ENCODE measurements at regions not wholly inside any gene's neighbourhood (a gene's known extent, or its start where the extent isn't known, plus 50 kb on each side); places are given as distances from the start of the nearest gene placed in this dataset.

DNA sequence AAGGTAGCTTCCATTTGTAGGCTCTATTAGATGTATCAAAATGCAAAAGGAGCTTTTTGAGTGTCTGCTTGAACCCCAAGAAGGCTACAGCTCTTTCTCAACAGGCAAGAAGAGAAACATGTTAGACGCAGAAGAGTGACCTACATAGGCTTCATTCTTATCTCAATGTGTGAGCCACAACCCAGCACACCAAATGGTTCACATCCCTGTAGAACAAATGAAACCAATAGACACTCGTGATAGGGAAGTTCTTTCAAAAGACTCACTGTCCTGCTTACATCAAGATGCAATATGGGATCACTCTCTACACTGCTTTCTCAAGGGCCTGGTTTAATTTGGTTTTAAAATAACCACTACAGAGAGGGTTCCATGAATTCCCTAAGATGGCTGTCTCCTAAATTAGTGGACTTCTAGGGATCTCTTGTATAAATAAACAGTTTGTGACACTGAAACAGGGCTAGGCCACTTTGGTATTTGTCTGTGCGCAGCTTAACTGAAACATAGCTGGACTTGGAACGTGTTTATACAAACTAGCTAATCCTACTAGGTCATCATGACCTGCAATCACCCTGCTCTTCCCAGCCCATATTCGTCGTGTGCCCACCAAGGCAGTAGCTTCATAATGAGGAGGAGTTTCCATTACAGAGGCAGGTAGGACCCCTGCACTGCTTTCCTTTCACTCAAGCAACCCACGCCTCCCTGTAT lies 225.4 kb upstream of the PREP start:
- no peak for DNase-seq

DNA sequence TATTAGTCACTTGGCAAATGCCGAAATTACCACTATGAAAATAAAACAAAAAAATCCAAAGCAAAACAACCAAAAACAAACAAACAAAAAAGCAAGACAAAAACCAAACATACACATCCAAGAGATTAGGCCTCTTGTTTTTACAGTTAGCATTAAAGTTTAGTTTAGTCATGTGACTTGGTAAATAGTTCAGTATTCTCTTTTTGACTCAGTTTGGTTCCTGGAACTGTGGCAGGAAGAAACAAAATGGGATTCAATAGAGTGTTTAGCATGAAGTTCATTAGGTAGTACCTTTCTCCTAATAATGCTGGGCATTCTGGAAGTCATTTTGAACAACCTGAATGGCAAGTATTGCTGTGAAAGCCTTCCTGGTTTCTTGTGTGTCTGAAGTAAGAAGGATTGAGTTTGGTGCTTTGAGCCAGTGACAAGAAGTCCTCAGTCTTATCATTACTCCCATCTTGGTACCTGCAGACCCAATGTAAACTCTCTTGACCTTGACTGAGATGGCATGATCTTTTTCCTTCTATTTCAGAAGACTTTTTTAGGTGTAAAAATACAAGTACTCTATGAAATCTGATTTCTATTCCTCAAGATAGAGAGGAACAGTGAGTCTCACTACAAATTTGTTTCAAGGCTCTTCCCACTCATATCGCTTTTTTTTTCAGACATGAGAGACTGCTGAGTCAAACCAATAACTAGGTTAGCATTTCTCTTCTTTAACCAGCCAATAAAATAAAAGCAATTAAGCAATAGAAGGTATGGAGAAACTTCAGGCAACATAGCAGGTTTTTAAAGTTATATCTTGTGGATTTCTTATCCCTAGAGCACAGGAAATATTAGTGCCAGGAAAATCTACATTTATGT lies 223.6 kb upstream of the PREP start:
- no peak for DNase-seq

DNA sequence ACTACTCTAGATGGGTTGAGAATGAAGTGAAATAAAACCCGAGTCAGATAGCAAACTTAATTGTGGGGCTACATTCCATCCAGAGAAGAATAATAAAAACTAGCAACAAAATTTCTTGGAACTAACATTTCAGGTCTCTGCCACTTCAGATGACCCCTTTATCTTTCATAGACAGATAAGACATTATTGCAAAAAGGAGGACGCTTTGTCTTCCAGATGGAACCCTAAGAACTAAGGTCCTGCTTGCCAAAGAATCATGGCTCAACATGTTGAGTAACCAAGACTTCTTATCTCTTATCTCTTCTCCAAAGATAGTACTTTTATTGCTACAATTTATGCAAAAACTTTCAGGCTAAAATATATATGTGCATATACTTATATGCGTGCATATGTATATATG lies 221.1 kb upstream of the PREP start:
- DNase-seq, result no peak

DNA sequence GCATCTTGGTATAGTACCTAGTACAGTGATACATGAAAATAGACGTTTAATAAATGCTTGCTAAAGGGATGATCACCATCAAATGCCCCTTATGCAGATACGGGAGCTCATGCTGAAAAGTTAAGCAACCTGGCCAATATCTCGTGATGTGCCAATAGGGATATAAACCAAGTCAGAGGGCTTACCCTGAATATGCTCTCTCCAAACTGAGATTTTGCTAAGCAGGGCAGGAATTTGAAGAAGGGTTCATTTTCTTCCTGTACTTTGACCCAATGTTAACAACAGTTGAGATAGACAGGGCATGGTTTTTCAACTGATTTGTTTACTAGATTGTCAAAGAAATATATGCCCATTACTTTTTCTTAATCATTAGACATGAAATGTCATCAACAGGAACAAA lies 219.3 kb upstream of the PREP start:
- DNase-seq, result no peak

DNA sequence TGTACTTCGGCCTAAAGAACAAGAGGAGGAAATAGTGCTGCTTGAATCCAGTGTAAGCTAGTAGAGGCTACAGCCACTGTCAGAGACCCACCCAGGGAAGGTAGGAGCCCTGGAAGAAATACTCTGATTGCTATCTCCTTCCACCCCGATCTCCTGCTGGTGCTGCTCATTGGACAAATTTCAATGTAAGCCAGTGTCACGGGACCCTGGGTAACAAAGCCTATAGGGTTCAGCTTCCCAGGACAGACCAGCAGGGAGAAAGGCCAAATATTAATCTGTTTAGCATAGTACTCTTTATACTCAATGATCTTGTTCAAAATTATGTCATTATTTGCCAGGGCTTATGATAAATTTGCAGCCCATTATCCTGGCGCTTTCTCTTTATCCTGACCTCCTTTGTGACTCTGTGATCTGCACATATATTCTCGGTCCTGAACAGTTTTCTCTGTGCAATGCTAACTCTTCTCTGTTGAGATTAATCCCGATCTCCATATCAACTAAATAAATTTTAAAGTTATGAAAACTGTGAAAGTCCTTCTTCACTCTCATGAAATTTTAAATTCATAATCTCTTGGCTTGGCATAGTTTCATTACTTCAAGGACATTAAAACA lies 218.8 kb upstream of the PREP start:
- DNase-seq, result no peak

DNA sequence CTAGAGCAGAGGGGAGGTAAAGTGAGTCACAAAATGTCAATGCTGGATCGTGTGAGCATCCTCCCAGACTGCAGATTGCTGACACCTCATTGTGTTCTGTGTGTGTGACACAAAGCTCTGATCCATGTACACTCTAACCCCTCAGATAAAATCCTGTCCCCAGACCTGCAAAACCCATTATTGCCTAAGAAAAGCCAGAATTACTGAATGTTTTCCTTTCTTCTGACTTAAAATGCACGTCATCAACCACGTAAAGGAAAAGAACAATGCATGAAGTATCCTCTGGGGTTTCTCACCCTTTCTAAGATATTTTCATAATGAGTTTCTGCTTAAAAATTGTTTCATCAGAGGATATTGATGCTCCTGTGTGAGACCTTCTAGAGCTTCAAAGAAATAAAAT lies 218.0 kb upstream of the PREP start:
- no peak for DNase-seq

DNA sequence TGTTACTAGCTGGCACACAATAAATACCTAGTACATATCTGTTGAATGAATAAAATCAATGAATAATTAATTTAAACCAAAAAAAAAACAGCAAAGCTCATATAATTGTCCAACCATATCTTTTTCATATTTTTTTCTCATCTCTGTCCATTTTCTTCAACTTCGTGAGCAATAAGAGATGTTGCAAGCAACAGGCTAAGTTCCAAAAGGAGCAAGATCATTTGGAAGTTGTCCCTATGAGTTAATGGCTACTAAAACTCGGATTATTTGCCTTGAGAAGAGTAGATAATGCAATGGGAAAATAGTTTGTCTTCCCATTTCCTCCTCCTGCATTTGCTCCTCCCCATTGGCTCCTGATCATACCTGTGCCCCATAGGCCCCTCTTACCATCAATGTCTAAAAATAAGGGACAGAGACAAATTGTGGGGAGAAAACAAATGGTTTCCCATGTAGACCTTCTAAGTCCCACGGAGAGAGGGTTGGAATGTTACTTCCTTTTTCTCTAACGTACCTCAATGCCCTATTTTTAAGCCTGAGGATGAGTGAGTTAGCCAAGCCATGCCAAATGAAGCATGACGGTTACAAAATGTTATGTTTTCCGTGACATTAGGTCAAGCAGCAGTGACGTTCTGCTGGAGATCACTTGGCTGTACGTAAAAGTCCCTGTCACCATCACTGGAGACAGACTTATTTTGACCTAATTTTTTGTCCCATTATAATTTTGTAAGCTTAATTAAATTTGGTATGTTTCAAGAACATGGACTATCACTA lies 217.3 kb upstream of the PREP start:
- DNase-seq, result no peak

DNA sequence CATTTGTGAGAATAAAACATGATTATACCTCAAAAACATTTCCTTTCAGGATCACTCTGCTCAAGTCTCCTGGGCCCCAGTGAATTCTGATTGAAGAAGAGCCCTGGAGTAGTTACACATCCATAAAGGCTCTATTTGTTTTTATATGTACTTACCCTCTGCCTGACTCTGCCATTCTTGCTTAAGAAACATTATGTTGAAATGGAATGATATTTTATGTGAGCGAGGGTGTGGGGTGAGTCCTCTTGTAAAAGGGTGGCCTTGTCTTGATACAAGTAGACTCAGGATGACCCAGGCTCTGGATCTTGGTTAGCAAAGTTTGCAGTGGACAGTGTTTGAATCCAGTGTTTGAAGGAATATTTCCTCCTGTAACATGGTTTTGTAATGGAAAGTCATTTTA lies 215.4 kb upstream of the PREP start:
- no peak for DNase-seq

DNA sequence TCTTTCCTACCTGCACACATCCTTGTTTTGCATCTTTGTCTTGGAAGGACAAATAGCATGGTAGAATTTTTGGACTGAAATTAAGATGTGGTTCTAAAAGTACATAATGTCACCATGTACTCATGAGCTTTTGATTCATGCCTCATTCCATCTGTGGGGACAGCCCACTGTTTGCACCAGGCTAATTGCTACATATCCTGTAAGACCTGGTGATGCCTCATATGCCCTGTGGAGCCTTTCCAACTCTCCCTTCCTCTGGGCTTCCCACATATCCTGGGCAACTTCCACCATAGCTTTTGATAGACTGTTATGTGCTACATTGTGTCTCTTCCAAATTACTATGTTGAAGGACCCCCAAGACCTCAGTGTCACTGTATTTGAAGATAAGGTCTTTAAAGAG lies 213.6 kb upstream of the PREP start:
- no peak for DNase-seq

DNA sequence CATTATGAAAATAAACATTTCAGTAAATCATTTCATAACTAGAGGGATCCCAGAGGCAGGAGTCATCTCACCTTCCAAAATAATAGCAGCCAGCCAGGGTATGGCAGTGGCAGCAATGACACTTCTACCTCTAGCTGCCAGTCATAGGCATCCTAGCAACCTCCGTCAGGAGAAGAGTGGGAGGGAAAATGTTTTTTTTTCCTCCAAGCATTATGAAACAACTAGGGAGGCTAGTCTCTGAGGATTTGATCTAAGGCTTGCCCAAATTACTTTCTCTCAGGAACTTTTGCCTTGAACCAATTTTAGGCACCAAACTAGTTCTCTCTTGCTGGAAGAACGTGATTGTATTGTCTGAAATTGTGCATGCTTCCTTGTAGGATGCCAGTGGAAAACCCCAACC lies 208.7 kb upstream of the PREP start:
- DNase-seq, result no peak

DNA sequence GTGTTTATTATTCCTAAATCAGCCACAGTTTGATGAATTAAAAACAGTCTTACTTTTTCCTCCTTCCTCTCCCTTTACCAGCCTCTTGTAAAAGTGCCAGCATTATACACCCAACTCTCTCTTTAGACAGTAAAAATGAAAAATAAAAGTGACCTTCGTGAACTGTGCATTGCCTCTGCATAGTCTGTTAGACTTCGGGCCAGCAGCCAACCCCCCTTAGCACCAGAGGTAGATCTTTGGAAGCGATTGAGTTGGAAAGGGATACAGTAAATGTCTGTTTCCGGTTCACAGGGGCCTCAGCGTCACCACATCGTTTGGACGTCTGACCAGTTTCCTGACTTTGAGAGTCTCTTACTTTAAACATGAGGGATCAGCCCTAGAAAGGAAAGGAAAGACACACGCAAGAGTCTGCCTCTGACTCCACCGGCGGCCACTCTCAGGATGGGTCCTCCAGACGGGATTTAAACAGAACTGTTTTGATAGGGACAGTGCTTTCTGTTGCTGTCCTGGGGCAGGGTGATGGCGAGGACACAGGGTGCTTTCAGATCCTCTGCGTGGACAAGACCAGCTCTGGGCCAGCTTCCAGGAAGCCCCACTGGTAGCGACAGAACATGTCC lies 206.6 kb upstream of the PREP start:
- no peak for DNase-seq

DNA sequence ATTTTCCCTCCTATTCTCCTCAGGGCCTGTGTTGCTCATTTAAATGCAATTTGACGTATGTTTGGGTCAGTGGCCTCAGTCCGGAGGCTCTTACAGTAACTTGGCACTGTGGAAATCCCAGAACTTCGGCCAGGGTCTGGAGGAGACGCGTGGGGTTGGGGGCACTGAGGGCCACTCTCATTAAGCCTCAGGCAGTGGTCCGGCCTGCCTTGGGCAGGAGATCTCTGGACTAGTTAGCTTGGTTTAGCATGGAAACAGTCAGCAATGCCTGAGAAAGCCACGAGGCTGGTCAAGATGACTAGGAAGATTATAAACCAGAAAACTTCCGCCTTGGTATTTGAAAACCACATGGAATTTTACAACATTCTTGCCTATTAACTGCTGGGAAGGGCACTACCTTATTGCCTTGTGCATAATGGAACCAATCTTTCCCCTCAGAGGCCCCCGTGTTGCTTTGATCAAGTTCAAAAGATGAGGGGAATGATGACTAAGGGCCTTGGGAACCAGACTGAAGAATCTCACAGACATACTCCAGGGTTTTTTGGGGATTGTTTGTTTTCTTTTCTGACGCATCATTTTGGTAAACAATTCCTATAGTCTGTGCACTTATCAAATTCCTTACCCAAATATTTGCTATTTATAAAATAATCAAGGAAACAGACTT lies 206.0 kb upstream of the PREP start:
- DNase-seq, result no peak

DNA sequence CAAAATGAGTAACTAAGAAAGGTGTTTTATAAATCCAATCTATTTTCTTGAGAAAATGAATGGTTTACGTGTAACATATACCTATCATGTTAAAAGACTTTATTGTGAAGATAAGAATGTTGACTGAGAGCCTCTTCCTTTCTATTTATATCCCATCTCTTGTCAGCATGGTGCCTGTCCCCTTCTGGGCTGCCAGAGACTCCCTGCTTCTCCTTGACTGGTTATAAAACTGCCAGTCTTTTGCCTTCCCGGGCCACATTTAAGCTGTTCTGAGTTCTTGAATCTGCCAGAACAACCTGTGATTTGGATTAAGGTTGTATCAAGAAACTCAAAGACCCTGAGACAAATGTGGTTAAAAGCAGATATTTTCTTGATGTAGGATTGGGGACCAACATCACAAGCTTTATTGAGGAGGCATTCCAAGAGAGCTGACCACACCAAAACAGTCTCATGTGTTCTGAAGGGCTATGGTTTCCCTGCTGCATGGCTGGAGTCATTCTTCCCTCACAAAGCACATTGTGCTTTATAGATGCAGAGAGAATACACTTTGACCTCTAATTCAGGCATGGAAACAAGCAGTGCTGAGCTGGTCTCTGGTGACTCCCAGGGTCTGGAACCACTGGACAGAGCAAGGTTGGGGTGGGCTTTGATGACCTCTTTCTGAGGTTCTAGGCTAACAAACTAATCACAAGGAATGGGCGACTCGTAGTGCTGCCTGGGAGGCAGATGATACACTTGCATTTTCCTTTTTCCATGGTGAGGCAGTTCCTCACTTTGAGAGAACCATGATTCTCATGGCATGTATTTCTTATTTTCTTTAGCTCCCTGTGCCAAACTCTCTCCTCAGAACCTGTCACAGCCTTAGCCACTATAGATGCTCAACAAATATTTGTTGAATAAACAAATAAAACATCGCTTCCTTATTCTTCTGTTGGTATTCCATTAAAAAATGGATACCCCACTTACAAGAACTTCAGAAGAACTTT lies 205.0 kb upstream of the PREP start:
- DNase-seq, result no peak

DNA sequence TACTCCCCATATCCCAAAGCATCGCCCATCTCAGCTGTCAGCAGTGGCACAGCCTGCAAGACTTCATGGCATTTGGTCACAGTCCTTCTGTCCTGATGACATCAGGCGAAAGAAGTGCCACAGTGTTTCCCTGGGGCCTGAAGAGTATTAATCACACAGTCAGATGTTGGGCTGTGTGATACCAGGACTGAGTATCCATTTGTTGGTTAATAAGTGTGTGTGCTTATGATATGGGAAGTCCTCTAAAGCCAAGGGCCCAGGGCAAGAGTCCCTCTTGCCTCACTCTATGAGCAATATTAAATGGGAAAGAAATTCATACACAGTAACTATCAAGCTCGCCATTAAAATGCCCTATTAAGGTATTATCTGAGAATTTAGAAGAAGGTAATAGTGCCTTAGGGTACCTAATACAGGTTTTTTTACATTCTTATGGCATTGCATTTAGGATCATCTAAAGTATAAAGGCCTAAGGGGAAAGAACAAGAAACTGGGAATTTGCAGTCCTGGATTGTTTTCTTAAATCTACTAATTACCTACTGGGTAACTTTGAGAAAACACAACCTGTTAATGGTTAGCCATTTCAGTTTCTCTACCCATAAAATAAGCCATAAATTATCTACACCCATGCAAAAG lies 204.1 kb upstream of the PREP start:
- DNase-seq, result no peak

DNA sequence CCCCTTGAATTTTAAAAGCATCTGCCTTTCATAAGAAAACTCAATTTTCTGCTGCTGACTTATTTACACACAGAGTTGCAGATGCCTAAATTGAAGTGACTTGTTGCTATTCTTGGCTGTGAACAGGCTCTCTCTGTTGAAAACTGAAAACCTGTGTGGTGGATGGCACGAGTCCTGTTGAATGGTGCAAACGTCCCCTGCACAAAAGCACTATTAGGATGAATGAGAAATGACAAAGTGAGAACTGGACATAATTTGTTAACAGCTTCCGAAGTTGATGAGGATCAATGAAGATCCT lies 201.7 kb upstream of the PREP start:
- no peak for DNase-seq

DNA sequence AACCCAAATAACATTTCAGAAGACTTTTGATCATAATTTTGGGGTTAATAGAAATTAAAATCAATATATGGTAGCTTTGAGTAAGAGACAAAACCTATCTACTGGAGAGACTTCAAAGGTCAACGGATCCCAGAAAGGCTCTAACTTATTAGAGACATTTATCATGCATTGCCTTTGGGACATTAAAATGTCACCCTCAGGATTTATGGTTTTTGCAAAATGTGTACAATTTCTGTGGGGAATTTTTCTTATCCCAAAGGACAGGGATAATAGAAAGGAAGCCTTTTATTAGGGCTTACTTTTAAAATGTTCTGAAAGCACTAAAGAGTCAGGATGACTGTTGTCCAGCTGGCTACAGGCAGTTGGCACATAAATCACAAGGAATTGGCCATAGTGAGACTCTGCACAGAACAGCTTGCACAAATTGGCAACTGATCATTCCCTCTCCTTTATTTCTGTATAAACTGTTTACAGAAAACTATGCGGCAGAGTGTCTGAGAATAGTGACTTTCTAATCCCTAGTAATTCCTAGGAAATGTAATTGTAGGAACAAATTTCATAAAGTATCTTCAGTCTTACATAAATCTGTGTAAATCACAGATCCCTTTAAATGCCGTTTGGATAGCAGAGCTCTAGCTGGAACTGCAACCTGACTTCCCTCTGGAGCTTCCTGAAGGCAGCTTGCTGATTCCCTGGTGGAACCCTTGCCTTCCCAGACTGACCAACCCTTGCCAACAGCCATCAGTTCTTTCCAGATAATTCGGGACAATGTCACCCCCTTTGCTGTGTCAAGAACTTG lies 201.1 kb upstream of the PREP start:
- no peak for DNase-seq

DNA sequence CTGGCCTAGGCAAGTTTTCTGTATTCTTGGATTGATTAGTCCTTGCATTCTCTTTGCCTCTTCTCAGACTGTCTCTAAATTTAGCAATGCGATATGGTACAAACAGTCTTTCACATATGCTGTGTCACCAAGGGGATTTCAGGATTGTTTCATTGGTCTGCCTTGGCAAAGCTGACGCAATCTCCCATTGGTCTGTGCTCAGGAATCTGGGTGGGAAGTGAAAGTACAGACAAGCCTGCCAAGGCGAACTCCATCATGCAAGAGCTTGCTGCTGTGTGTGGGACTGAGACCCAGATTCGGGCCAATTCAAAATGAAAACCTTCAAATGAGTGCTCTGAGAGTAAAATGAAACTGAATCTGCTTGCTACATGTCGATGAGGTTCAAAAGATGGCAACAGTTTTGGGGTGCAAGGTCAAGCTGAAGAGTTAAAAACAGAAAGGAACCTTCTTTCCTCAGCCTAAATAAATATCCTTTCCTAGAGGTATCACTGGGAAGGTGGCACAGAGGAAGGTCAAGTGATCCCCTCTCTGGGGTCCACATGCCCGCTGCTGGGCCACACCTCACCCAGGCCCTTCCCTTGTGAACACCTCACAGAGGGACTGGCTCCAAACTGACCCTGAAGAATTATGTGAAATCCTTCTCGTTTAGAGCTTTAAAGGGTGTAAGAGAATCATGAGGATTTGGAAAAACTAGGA lies 198.8 kb upstream of the PREP start:
- no peak for DNase-seq

DNA sequence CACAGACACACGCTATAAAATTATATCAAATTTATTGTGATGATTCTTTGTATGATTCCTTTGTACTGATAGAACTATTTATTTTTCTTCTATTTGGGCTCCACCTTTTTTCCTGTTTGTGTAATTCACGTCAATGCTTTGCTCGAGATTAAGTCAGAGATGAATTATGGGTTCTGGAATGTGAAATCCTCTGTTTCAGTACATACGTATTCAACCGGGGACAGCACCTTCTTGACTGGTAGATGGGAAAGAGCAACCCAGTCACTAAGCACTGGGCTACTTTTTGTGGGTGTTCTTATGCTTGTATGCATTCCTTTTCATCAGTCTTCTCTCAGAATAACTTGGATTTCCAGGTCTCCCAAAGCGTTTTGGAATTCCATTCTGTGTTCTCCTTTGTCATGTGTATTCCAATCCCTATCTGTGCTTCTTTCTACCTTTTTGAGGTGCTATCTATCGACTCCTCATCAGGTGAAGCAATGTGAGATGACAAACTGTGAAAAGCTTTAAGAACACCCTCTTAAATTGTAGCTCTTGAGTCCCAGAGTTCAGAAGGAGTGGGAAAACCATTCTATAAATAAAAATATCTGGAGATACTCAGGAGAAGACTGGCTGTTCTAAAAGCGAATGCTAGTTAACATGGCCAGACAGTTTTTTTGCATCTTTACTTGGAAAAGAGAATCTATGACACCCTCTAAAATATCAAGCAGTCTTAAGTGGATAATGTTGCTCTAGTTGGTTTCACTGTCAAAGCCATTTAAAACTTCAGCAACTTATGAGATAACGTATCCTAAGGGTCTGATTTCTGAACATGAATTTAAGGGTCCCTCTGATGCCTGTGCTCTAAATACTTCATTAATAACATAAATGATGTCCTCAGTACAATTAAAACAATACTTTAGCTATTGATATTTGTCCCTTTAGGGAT lies 197.7 kb upstream of the PREP start:
- no peak for DNase-seq

Measured in hematopoietic multipotent progenitor cell treated with erythropoietin and hydrocortisone succinate and interleukin-3 and kit ligand, for 8 days (in vitro differentiated cells).